OCI-LY3 (cell line): ENCODE measurements at regions not wholly inside any gene's neighbourhood (a gene's known extent, or its start where the extent isn't known, plus 50 kb on each side); places are given as distances from the start of the nearest gene placed in this dataset.

Source experiments
- H2AFZ ChIP-seq: fragments of 200-600, 300-600 bp; shearing (Covaris generic); 2 replicates; pipeline ENCODE4 v1.6.0; 2014; ENCODE audit warnings: antibody characterized with exemption, low read depth, low read length
- H3K27ac ChIP-seq: fragments of 200-600, 300-600 bp; sonication (generic); 2 replicates; pipeline ENCODE4 v1.5.1; 2014; ENCODE audit warnings: mild to moderate bottlenecking, low read length, moderate library complexity, mixed read lengths
- H3K27me3 ChIP-seq: fragments of 200-600, 300-600 bp; sonication (generic); 2 replicates; pipeline ENCODE4 v1.6.1; 2014; ENCODE audit warnings: low read depth, low read length, mixed read lengths
- H3K36me3 ChIP-seq: fragments of 200-600, 300-600 bp; sonication (generic); replicated peaks from 2 replicates; pipeline ENCODE3; 2014; ENCODE audit warnings: low read depth, low read length, mixed read lengths
- H3K4me1 ChIP-seq: fragments of 300-600, 200-600 bp; sonication (generic); 2 replicates; pipeline ENCODE4 v1.6.1; 2014; ENCODE audit warnings: low read length, mixed read lengths
- H3K4me2 ChIP-seq: fragments of 200-600, 300-600 bp; sonication (generic); 2 replicates; pipeline ENCODE4 v1.6.1; 2014; ENCODE audit warnings: low read length, mixed read lengths
- H3K4me3 ChIP-seq: fragments of 300-600, 200-600 bp; sonication (generic); 2 replicates; pipeline ENCODE4 v1.5.1; 2014; ENCODE audit warnings: antibody characterized with exemption, mild to moderate bottlenecking, low read length, moderate library complexity
- H3K79me2 ChIP-seq: fragments of 300-600, 200-600 bp; shearing (Covaris generic); 2 replicates; pipeline ENCODE4 v1.6.1; 2014; ENCODE audit warnings: mild to moderate bottlenecking, low read length, mixed read lengths
- H3K9ac ChIP-seq: fragments of 300-600, 200-600 bp; shearing (Covaris generic); 2 replicates; pipeline ENCODE4 v1.6.0; 2014; ENCODE audit warnings: mild to moderate bottlenecking, low read length, moderate library complexity
- H3K9me3 ChIP-seq: fragments of 200-600, 300-600 bp; shearing (Covaris generic); 2 replicates; pipeline ENCODE4 v1.6.1; 2014; ENCODE audit warnings: low read length, mixed read lengths; ENCODE audit not compliant: insufficient read depth
- H4K20me1 ChIP-seq: fragments of 200-600, 300-600 bp; sonication (generic); 2 replicates; pipeline ENCODE4 v1.6.1; 2016; ENCODE audit warnings: low read length, mixed read lengths; ENCODE audit not compliant: insufficient read depth
- EZH2phosphoT487 ChIP-seq: fragments of 200-600 bp; shearing (Covaris generic); IDR thresholded peaks from 2 replicates; pipeline ENCODE4 v1.6.1; 2018; ENCODE audit warnings: antibody characterized with exemption, mixed run types, low read depth
- TF ChIP-seq, protein P1 (sequence below): fragments of 200-600, 300-600 bp; sonication (generic); IDR thresholded peaks from 2 replicates; pipeline ENCODE4 v1.5.1; 2014; ENCODE audit warnings: antibody characterized with exemption, low read length, low read depth

DNA sequence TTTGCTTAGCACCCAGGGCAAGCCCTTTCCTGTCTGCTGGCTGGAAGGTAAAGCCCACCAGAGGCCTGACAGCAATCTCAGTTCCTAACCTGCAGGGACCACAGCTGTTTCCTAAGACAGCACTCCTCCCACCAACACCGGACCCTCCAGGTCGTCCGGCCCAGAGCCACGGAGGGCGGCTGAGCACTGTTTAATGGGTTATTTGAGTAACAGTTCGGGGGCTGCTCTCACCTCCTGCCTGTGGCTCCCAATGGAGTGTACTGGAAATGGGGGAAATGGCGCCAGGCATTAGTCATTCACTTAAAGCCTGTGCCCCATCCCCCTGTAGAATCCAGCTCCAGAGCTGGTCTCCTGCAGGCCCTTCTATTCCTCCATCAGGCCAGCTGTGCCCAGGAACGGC, 81.6 kb upstream of the ADRA2C start:
- H3K27me3 ChIP-seq = no peaks in the 10 kb centered on the region
- H3K36me3 ChIP-seq = no peaks in the 10 kb centered on the region
- H3K9me3 ChIP-seq = no peaks in the 10 kb centered on the region
- H3K4me2 ChIP-seq = no peak overlapping the region
- H3K9ac ChIP-seq = no peak overlapping the region
- H2AFZ ChIP-seq = no peak overlapping the region
- no peaks in the 10 kb centered on the region for H3K79me2 ChIP-seq
- H3K4me3 ChIP-seq = no peak overlapping the region
- H3K27ac ChIP-seq = no peak overlapping the region
- no peaks in the 10 kb centered on the region for H3K4me1 ChIP-seq
- TF ChIP-seq EZH2phosphoT487 = no peak
- TF ChIP-seq, protein P1, sequence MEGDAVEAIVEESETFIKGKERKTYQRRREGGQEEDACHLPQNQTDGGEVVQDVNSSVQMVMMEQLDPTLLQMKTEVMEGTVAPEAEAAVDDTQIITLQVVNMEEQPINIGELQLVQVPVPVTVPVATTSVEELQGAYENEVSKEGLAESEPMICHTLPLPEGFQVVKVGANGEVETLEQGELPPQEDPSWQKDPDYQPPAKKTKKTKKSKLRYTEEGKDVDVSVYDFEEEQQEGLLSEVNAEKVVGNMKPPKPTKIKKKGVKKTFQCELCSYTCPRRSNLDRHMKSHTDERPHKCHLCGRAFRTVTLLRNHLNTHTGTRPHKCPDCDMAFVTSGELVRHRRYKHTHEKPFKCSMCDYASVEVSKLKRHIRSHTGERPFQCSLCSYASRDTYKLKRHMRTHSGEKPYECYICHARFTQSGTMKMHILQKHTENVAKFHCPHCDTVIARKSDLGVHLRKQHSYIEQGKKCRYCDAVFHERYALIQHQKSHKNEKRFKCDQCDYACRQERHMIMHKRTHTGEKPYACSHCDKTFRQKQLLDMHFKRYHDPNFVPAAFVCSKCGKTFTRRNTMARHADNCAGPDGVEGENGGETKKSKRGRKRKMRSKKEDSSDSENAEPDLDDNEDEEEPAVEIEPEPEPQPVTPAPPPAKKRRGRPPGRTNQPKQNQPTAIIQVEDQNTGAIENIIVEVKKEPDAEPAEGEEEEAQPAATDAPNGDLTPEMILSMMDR = no peak
- H4K20me1 ChIP-seq = no peaks in the 10 kb centered on the region

DNA sequence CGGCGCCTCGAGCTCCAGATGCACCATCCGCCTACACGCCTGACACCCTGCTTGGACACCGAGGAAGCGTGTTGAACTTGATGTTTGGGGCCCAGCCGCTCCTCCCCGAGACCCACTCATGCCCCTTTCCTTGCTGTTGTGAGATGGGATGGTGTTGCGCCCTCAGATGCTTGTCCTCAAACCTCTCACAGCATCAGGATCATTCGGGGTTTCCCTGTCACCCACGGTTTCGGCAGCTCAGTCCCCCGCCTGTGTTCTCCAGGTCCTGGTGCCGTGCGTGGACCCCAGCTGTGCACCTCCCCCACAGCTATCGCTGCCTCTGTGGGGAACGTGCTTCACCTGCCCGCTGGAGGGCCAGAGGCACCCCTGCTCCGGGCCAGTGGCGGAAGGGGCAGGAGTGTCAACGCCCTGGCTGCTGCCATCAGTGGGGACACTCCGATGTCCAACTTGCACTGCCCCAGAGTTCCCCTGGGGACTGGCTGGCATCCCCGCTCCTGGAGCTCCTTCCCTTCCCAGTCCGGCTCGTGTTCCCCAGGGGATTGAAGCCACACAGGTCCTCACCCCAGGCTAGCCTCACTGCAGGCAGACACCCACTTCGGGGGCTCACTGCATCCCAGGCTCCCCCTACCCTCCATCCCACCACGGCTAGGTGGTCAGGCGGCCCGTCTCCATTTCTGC, 82.3 kb upstream of the ADRA2C start:
- H3K79me2 ChIP-seq = no peaks in the 10 kb centered on the region
- H3K4me1 ChIP-seq = no peaks in the 10 kb centered on the region
- no peak overlapping the region for H3K4me2 ChIP-seq
- TF ChIP-seq, protein P1 = no peak
- TF ChIP-seq EZH2phosphoT487 = no peak
- no peak overlapping the region for H3K9ac ChIP-seq
- H3K27ac ChIP-seq = no peak overlapping the region
- no peak overlapping the region for H3K4me3 ChIP-seq
- no peaks in the 10 kb centered on the region for H3K9me3 ChIP-seq
- no peak overlapping the region for H2AFZ ChIP-seq
- H4K20me1 ChIP-seq = no peaks in the 10 kb centered on the region
- H3K36me3 ChIP-seq = no peaks in the 10 kb centered on the region
- no peaks in the 10 kb centered on the region for H3K27me3 ChIP-seq

DNA sequence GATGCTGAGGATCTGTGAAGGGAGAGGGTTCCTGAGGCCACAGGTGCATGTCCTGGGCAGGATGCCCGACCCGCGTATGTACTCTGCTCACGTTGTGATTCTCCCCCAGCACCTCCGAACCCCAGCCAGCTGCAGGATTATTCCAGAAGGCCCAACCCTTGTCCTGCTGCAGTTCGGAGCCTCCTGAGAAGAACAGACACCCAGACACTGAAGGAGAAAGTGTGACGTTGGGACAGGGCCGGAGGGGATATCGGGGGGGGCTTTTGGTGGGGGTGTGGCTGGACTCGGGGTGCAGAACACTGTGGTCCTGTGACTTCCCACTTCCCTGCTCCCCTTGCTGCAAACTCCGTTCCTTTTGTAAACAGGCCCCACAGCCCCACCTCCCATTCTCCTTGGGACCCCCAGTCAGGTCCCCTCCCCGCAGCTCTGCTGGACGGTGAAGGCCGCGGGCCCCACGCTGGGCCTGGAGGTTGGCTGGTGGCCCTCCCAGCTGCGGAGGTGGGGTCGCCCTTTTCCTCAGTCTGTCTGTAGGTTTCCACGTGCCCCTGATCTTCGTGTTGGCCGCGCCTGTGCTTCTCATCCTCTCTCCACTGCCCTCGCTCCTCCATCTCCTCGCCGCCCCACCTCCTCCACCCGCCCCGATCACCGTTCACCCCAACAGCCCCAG, 83.0 kb upstream of the ADRA2C start:
- no peaks in the 10 kb centered on the region for H3K36me3 ChIP-seq
- TF ChIP-seq EZH2phosphoT487 = no peak
- TF ChIP-seq, protein P1 = no peak
- no peak overlapping the region for H2AFZ ChIP-seq
- H3K79me2 ChIP-seq = no peaks in the 10 kb centered on the region
- H3K9ac ChIP-seq = no peak overlapping the region
- H4K20me1 ChIP-seq = no peaks in the 10 kb centered on the region
- H3K9me3 ChIP-seq = no peaks in the 10 kb centered on the region
- no peaks in the 10 kb centered on the region for H3K4me1 ChIP-seq
- no peak overlapping the region for H3K4me3 ChIP-seq
- H3K4me2 ChIP-seq = no peak overlapping the region
- H3K27me3 ChIP-seq = no peaks in the 10 kb centered on the region
- H3K27ac ChIP-seq = no peak overlapping the region

DNA sequence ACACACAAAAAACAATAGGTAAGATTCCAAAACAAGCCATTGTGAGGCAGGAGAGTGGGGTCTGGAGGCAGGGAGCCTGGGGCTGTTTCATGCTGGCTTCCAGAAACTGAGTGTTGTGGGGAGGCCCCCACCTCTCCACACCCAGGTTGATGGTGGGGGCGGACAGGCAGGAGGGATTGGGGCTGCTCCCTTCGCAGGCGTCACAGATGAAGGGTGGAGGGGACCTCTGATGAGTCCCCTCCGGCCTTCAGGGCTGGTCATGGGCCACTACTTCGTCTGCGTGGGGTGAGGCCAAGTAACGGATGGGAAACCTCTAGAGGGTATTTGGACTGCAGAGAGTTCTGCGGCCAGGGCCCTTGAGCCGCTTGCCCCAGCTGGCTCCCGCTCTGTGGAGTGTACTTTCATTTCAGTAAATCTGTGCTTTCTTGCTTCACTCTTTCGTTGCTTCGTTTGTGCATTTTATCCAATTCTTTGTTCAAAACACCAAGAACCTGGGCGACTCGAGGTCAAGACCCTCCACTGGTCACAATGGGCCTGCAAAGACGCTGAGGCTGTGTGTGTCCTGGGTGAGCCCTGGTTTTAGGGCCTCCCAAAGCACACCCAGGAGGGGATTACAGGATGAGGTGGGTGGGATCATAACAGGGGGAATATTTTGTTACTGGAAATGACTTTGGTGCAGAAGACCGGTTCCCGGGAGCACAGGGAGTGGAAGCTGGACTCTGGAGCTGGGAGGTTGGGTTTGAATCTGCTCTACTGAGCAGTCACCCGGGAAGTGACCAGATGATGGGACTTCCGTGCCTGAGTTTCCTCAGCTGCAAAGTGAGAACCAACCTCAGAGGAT, 83.7 kb upstream of the ADRA2C start:
- Histone ChIP-seq H3K4me2 (no peak overlapping the region), H3K9ac (no peak overlapping the region), H3K9me3 (no peaks in the 10 kb centered on the region), H3K27ac (no peak overlapping the region), H3K4me3 (no peak overlapping the region), H4K20me1 (no peaks in the 10 kb centered on the region), H3K79me2 (no peaks in the 10 kb centered on the region), H3K36me3 (no peaks in the 10 kb centered on the region), H2AFZ (no peak overlapping the region), H3K4me1 (no peaks in the 10 kb centered on the region), H3K27me3 (no peaks in the 10 kb centered on the region)
- TF ChIP-seq, protein P1 = no peak
- TF ChIP-seq EZH2phosphoT487 = no peak
